ENCODE measurements at regions not wholly inside any gene's neighbourhood (a gene's known extent, or its start where the extent isn't known, plus 50 kb on each side); places are given as distances from the start of the nearest gene placed in this dataset.
"Not testable (repeated sequence)": the region's sequence is repeated elsewhere in the genome, so short reads cannot be mapped to it uniquely, and the experiment has no call there.

GRCh38 chr21:9572782-9573181 lies 948.6 kb upstream of the TPTE start:
- not testable (repeated sequence) for H3K9me3 Mint-ChIP-seq; DNase-seq; H3K27ac Mint-ChIP-seq; H3K36me3 Mint-ChIP-seq (ENCODE audit: low read depth); H3K27me3 Mint-ChIP-seq; H3K4me3 Mint-ChIP-seq; H3K4me1 Mint-ChIP-seq (ENCODE audit: low read depth)

- not testable (repeated sequence) for H3K36me3 Mint-ChIP-seq (ENCODE audit: low read depth); H3K9me3 Mint-ChIP-seq; H3K4me3 Mint-ChIP-seq; H3K27ac Mint-ChIP-seq; H3K4me1 Mint-ChIP-seq (ENCODE audit: low read depth); H3K27me3 Mint-ChIP-seq; DNase-seq
Observed at GRCh38 chr21:9573528-9573927, 947.9 kb upstream of the TPTE start.

- not testable (repeated sequence) for H3K9me3 Mint-ChIP-seq; H3K36me3 Mint-ChIP-seq (ENCODE audit: low read depth); H3K27me3 Mint-ChIP-seq; H3K4me3 Mint-ChIP-seq; DNase-seq; H3K4me1 Mint-ChIP-seq (ENCODE audit: low read depth); H3K27ac Mint-ChIP-seq
Observed at GRCh38 chr21:9579275-9579674, 942.1 kb upstream of the TPTE start.

- H3K9me3 Mint-ChIP-seq; DNase-seq; H3K27me3 Mint-ChIP-seq; H3K36me3 Mint-ChIP-seq (ENCODE audit: low read depth); H3K27ac Mint-ChIP-seq; H3K4me3 Mint-ChIP-seq; H3K4me1 Mint-ChIP-seq (ENCODE audit: low read depth): not testable (repeated sequence)
Observed at GRCh38 chr21:9587941-9588340, 933.4 kb upstream of the TPTE start.

GRCh38 chr21:9592591-9592990 lies 928.8 kb upstream of the TPTE start:
- not testable (repeated sequence) for H3K4me3 Mint-ChIP-seq; DNase-seq; H3K9me3 Mint-ChIP-seq; H3K27me3 Mint-ChIP-seq; H3K4me1 Mint-ChIP-seq (ENCODE audit: low read depth); H3K27ac Mint-ChIP-seq; H3K36me3 Mint-ChIP-seq (ENCODE audit: low read depth)

- not testable (repeated sequence) for H3K36me3 Mint-ChIP-seq (ENCODE audit: low read depth); H3K9me3 Mint-ChIP-seq; H3K4me1 Mint-ChIP-seq (ENCODE audit: low read depth); H3K27me3 Mint-ChIP-seq; H3K27ac Mint-ChIP-seq; DNase-seq; H3K4me3 Mint-ChIP-seq
Observed at GRCh38 chr21:9593646-9594045, 927.7 kb upstream of the TPTE start.

GRCh38 chr21:9614011-9614410 lies 907.4 kb upstream of the TPTE start:
- H3K36me3 Mint-ChIP-seq (ENCODE audit: low read depth); H3K27ac Mint-ChIP-seq; H3K4me1 Mint-ChIP-seq (ENCODE audit: low read depth); H3K27me3 Mint-ChIP-seq; DNase-seq; H3K4me3 Mint-ChIP-seq; H3K9me3 Mint-ChIP-seq: not testable (repeated sequence)

GRCh38 chr21:9621121-9621793 lies 900.1 kb upstream of the TPTE start:
- H3K4me1 Mint-ChIP-seq (ENCODE audit: low read depth); H3K27me3 Mint-ChIP-seq; H3K4me3 Mint-ChIP-seq; H3K9me3 Mint-ChIP-seq; H3K27ac Mint-ChIP-seq; DNase-seq; H3K36me3 Mint-ChIP-seq (ENCODE audit: low read depth): not testable (repeated sequence)

- not testable (repeated sequence) for H3K4me1 Mint-ChIP-seq (ENCODE audit: low read depth); DNase-seq; H3K27ac Mint-ChIP-seq; H3K9me3 Mint-ChIP-seq; H3K36me3 Mint-ChIP-seq (ENCODE audit: low read depth); H3K27me3 Mint-ChIP-seq; H3K4me3 Mint-ChIP-seq
Observed at GRCh38 chr21:9628051-9628450, 893.3 kb upstream of the TPTE start.

- not testable (repeated sequence) for H3K27me3 Mint-ChIP-seq; H3K27ac Mint-ChIP-seq; H3K4me1 Mint-ChIP-seq (ENCODE audit: low read depth); H3K4me3 Mint-ChIP-seq; DNase-seq; H3K36me3 Mint-ChIP-seq (ENCODE audit: low read depth)
- H3K9me3 Mint-ChIP-seq: peaks cover 17% of the 10 kb centered on the region
Observed at GRCh38 chr21:9647409-9647808, 874.0 kb upstream of the TPTE start.

- not testable (repeated sequence) for H3K27ac Mint-ChIP-seq; DNase-seq; H3K27me3 Mint-ChIP-seq; H3K36me3 Mint-ChIP-seq (ENCODE audit: low read depth); H3K4me1 Mint-ChIP-seq (ENCODE audit: low read depth); H3K4me3 Mint-ChIP-seq
- H3K9me3 Mint-ChIP-seq: peaks cover 19% of the 10 kb centered on the region
Observed at GRCh38 chr21:9648331-9648730, 873.1 kb upstream of the TPTE start.

- DNase-seq; H3K4me1 Mint-ChIP-seq (ENCODE audit: low read depth); H3K27ac Mint-ChIP-seq; H3K4me3 Mint-ChIP-seq; H3K27me3 Mint-ChIP-seq; H3K36me3 Mint-ChIP-seq (ENCODE audit: low read depth): not testable (repeated sequence)
- peaks cover 19% of the 10 kb centered on the region for H3K9me3 Mint-ChIP-seq
Observed at GRCh38 chr21:9648947-9649720, 872.2 kb upstream of the TPTE start.

GRCh38 chr21:9652819-9653218 lies 868.6 kb upstream of the TPTE start:
- H3K9me3 Mint-ChIP-seq: peaks cover 30% of the 10 kb centered on the region
- not testable (repeated sequence) for DNase-seq; H3K27ac Mint-ChIP-seq; H3K4me3 Mint-ChIP-seq; H3K36me3 Mint-ChIP-seq (ENCODE audit: low read depth); H3K27me3 Mint-ChIP-seq; H3K4me1 Mint-ChIP-seq (ENCODE audit: low read depth)

GRCh38 chr21:9655221-9655620 lies 866.2 kb upstream of the TPTE start:
- not testable (repeated sequence) for H3K27ac Mint-ChIP-seq, H3K4me3 Mint-ChIP-seq
- H3K9me3 Mint-ChIP-seq: peaks cover 26% of the 10 kb centered on the region

GRCh38 chr21:9656455-9656854 lies 864.9 kb upstream of the TPTE start:
- H3K4me1 Mint-ChIP-seq (ENCODE audit: low read depth); DNase-seq; H3K27me3 Mint-ChIP-seq; H3K36me3 Mint-ChIP-seq (ENCODE audit: low read depth); H3K4me3 Mint-ChIP-seq; H3K27ac Mint-ChIP-seq: not testable (repeated sequence)
- peaks cover 22% of the 10 kb centered on the region for H3K9me3 Mint-ChIP-seq

More at GRCh38 chr21:9655221-9655620, 866.2 kb upstream of the TPTE start:
- not testable (repeated sequence) for DNase-seq; H3K36me3 Mint-ChIP-seq (ENCODE audit: low read depth); H3K27me3 Mint-ChIP-seq; H3K4me1 Mint-ChIP-seq (ENCODE audit: low read depth)

Measured in activated T-cell treated with anti-CD3 and anti-CD28 coated beads, Interleukin-2, amount 50 U/mL, for 24 hours (primary cell).